Astrocyte of the cerebellum (primary cell): ENCODE measurements at regions not wholly inside any gene's neighbourhood (a gene's known extent, or its start where the extent isn't known, plus 50 kb on each side); places are given as distances from the start of the nearest gene placed in this dataset.

Experiments used
- DNase-seq: peaks from one replicate; pipeline ENCODE4 v3.0.0-alpha.2; 2011; ENCODE audit warnings: low read depth
- H3K4me3 ChIP-seq: 2 replicates; pipeline ENCODE4 v1.5.1; 2011; ENCODE audit warnings: mild to moderate bottlenecking, low read depth, low read length, moderate library complexity
- in situ Hi-C: cut with HindIII; loops from 2 replicates; pipeline ENCODE4 v1.10.0; 2017; ENCODE audit warnings: low sequenced_read_pairs
- TF ChIP-seq, protein P1 (sequence below): IDR thresholded peaks from 2 replicates; pipeline ENCODE4 v1.5.1; 2012; ENCODE audit warnings: low read length, low read depth, moderate library complexity, mild to moderate bottlenecking; ENCODE audit errors: missing control alignments

DNA sequence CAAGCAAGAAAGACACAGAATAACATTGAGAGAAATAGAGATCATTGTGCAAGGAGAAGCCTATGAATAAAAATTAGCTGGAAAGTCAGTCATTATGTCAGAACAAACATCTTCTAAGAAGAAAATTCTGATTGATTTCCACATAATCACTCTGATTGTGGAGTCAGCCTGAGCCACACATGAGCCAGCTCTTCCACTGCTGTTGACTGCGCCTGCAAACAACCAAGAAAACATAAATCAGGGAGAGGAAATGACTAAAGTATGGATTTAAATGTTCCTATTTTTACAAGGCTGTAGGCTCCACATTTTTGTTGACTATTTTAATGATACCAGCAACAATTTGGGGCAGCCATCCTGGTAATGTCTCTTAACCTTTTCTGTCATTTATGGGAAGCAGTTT is 962.3 kb downstream of the EFNB2 start:
- in situ Hi-C loops: no loop called here
- no peak overlapping the region for H3K4me3 ChIP-seq
- TF ChIP-seq, protein P1, sequence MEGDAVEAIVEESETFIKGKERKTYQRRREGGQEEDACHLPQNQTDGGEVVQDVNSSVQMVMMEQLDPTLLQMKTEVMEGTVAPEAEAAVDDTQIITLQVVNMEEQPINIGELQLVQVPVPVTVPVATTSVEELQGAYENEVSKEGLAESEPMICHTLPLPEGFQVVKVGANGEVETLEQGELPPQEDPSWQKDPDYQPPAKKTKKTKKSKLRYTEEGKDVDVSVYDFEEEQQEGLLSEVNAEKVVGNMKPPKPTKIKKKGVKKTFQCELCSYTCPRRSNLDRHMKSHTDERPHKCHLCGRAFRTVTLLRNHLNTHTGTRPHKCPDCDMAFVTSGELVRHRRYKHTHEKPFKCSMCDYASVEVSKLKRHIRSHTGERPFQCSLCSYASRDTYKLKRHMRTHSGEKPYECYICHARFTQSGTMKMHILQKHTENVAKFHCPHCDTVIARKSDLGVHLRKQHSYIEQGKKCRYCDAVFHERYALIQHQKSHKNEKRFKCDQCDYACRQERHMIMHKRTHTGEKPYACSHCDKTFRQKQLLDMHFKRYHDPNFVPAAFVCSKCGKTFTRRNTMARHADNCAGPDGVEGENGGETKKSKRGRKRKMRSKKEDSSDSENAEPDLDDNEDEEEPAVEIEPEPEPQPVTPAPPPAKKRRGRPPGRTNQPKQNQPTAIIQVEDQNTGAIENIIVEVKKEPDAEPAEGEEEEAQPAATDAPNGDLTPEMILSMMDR: no peak
- DNase-seq: no peak

DNA sequence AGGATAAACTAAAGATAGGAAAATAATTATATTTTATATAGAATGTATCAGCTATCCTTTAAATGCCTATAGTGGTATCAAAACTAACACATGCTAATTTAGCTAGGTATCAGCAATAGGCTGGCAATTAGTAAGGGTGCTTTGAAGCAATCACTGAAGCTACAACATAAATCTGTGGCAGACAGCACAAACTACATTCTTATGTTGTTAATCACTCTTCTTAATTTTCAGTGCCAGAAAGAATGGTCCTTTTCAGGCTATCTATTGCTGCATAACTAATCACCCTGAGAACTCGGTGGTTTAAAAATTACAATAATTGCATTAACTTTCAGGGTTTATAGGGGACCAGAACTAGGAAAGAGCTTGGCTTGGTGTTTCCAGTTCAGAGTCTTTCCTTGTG is 963.1 kb downstream of the EFNB2 start:
- H3K4me3 ChIP-seq: no peak overlapping the region
- TF ChIP-seq, protein P1: no peak
- in situ Hi-C loops: no loop called here
- DNase-seq: no peak

DNA sequence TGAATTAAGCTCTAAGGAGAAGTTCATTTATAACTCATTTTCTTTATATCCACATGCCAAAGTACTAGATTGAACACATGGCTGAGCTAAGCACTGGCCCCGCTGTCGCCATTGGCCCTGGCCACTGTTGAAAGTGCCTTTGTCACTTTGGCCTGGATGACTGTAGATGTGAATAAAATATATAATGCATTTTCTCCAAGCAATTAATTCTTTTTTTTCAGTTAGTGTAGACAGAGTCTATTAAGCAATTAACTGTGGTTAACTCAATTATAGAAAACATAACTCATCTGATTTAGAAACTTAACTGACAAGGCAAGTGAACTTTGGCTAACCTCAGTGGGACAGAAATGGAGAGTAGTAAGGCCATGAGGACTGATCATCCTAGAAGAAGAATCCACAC is 965.6 kb downstream of the EFNB2 start:
- in situ Hi-C loops: no loop called here
- no peak for DNase-seq
- TF ChIP-seq, protein P1: no peak
- no peak overlapping the region for H3K4me3 ChIP-seq

DNA sequence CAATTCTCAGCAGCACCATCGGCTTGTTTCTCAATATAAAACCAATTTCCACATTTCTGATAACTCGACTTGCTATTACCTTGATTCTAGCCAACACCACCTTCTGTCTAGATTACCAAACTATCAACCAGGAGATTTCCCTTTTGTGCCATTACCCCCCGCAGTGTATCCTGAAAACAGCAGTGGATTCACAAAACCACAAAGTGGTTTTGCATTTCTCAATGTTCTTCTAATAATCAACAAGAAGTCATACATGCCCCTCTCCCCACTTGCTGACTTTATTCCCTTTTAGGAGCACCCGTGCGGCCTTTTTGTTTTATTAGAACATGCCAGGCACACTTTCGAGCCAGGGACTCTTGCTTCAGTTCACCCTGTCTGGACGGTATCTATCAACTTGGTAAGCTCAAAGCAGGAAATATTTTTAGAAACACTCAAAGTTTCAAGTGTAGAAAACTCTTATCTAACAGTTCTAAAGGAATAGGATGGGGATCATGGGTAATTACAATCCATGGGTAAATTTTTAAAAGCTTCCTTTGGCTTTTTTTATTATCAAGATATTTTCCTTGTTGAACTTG is 967.4 kb downstream of the EFNB2 start:
- TF ChIP-seq, protein P1: no peak
- H3K4me3 ChIP-seq: no peak overlapping the region
- no peak for DNase-seq
- in situ Hi-C loops: no loop called here

DNA sequence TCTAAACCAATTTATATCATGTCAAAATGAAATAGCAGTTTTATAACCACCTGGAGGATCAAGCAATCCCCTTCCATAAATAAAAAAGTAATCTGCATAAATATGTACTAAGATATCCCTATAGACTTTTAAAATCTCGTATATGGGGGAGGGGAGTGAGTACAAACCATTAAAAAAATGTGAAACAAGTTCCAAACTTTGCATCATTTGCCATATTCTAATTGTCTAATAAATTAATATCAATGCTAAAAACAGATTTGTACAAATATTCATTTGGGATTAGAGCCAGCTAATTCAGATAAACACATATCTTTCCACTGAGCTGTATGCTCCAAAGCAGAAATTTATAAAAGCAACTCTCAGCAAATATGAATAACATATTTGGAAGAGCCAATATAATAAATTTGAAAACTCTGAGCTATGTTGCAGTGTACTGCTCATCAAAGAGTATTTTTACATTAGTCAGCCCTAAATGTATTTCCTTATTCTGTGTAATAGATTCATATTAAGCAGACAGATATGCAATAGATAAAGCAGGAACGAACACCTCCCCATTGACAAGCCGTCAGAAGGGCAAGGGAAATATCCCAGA is 970.2 kb downstream of the EFNB2 start:
- DNase-seq: no peak
- no peak overlapping the region for H3K4me3 ChIP-seq
- in situ Hi-C loops: no loop called here
- TF ChIP-seq, protein P1: no peak

DNA sequence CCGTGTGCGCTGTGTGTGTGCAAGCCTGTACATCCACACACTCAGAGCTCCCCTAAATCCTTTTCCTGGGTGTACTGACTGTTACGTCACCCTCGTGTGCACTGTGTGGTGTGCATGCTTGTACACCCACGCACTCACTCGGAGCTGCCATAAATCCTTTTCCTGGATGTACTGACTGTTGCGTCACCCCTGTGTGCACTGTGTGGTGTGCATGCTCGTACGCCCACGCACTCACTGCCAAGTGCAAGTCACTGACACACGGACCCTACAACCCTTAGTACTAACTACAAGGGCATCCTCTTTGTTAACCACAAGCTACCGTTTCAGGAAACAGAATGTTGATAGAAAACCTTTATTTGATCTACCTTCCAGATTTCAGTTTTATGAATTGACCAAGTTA is 983.4 kb downstream of the EFNB2 start:
- DNase-seq: no peak
- H3K4me3 ChIP-seq: no peak overlapping the region
- in situ Hi-C loops: no loop called here
- TF ChIP-seq, protein P1: no peak

DNA sequence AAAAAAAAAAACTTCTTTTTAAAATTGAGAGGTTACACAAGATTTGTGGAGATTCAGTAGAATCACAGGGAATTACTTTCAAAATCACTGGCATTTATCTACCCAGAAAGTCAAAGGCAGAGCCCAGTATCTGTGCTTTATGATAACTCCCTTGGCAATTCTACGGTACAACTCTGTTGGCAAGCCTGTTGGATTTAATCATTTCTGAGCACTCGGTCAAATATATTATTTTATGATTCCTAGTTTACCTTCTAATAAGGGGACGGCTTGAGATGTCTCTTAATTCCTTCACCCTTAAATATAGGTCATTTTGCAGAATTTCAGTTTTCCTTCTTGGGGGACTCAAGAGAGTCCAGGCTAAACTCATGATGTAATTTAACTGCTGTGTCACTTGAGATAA is 987.6 kb downstream of the EFNB2 start:
- TF ChIP-seq, protein P1: no peak
- in situ Hi-C loops: no loop called here

More for the DNA sequence above, 987.6 kb downstream of the EFNB2 start:
- DNase-seq: no peak
- H3K4me3 ChIP-seq: no peak overlapping the region
